HEK293 (cell line): ENCODE measurements at regions not wholly inside any gene's neighbourhood (a gene's known extent, or its start where the extent isn't known, plus 50 kb on each side); places are given as distances from the start of the nearest gene placed in this dataset.

ENCODE experiments used
- CTCF ChIP-seq: fragments of 450-650 bp; formaldehyde crosslinking; IDR thresholded peaks from 2 replicates; pipeline ENCODE4 v1.5.1; 2016; ENCODE audit warnings: missing biosample characterization, missing genetic modification characterization
- ELK4 ChIP-seq: IDR thresholded peaks from 2 replicates; pipeline ENCODE4 v1.6.1; 2011; ENCODE audit warnings: mild to moderate bottlenecking, low read depth, low read length, borderline replicate concordance
- REPIN1 ChIP-seq: fragments of 450-650 bp; formaldehyde crosslinking; IDR thresholded peaks from 2 replicates; pipeline ENCODE4 v1.5.1; 2017; ENCODE audit warnings: missing biosample characterization, missing genetic modification characterization, low read depth
- TRIM28 ChIP-seq: IDR thresholded peaks from 2 replicates; pipeline ENCODE4 v1.6.1; 2011; ENCODE audit warnings: low read length, control low read depth, borderline replicate concordance
- YY1 ChIP-seq: fragments of 450-650 bp; formaldehyde crosslinking; IDR thresholded peaks from 2 replicates; pipeline ENCODE4 v1.5.1; 2018; ENCODE audit warnings: missing biosample characterization, missing genetic modification characterization
- ZBTB21 ChIP-seq: fragments of 450-650 bp; formaldehyde crosslinking; IDR thresholded peaks from 2 replicates; pipeline ENCODE4 v1.5.1; 2017; ENCODE audit warnings: missing biosample characterization, missing genetic modification characterization
- ZBTB26 ChIP-seq: fragments of 450-650 bp; formaldehyde crosslinking; optimal IDR thresholded peaks from 2 replicates; pipeline ENCODE3; 2016; ENCODE audit warnings: missing biosample characterization, mild to moderate bottlenecking, missing genetic modification characterization
- ZFHX2 ChIP-seq: fragments of 450-650 bp; formaldehyde crosslinking; conservative IDR thresholded peaks from 2 replicates; pipeline ENCODE4 v1.5.1; 2016; ENCODE audit warnings: missing biosample characterization, missing genetic modification characterization
- ZFP3 ChIP-seq: fragments of 450-650 bp; formaldehyde crosslinking; IDR thresholded peaks from 2 replicates; pipeline ENCODE4 v1.5.1; 2016; ENCODE audit warnings: low read depth, missing biosample characterization, missing genetic modification characterization
- ZNF48 ChIP-seq: fragments of 450-650 bp; formaldehyde crosslinking; IDR thresholded peaks from 2 replicates; pipeline ENCODE4 v1.5.1; 2016; ENCODE audit warnings: missing biosample characterization, missing genetic modification characterization
- ZNF558 ChIP-seq: fragments of 450-650 bp; formaldehyde crosslinking; IDR thresholded peaks from 2 replicates; pipeline ENCODE4 v1.5.1; 2016; ENCODE audit warnings: missing biosample characterization, missing genetic modification characterization
- ZNF580 ChIP-seq: fragments of 450-650 bp; formaldehyde crosslinking; IDR thresholded peaks from 2 replicates; pipeline ENCODE4 v1.5.1; 2016; ENCODE audit warnings: missing biosample characterization, missing genetic modification characterization

GRCh38 chr7:79531116-79531515 is 77.6 kb upstream of the MAGI2 start:
- TF ChIP-seq ZFP3 (tag by site-specific recombination) (no peak), ELK4 (no peak), REPIN1 (tag by site-specific recombination) (no peak), CTCF (tag by site-specific recombination) (no peak), ZNF580 (tag by site-specific recombination) (no peak), TRIM28 (no peak), YY1 (tag by site-specific recombination) (no peak), ZNF48 (tag by site-specific recombination) (no peak), ZBTB21 (no peak), ZBTB26 (tag by site-specific recombination) (no peak), ZNF558 (no peak), ZFHX2 (tag by site-specific recombination) (no peak)
